LHCN-M2 (cell line): ENCODE measurements at regions not wholly inside any gene's neighbourhood (a gene's known extent, or its start where the extent isn't known, plus 50 kb on each side); places are given as distances from the start of the nearest gene placed in this dataset.
"Not testable (repeated sequence)": the region's sequence is repeated elsewhere in the genome, so short reads cannot be mapped to it uniquely, and the experiment has no call there.

ENCODE experiments used
- DNase-seq: peaks from one replicate; pipeline ENCODE4 v3.0.0-alpha.2; 2012; ENCODE audit warnings: low read depth

GRCh38 chr5:85656050-85656449 is 961.7 kb upstream of the COX7C start:
- DNase-seq = no peak

DNA sequence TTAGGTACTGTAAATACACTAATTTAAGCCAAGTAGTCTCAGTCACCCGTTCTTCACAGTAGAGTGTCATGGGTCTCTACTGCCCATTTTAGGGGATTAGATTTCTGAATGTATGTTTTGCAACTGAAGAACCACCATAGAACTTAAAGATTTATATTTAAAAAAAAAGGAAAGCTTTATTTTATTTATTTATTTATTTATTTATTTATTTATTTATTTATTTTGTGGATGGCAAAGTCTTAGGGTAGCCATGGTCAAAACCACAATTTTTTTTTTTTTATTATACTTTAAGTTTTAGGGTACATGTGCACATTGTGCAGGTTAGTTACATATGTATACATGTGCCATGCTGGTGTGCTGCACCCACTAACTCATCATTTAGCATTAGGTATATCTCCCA is 960.4 kb upstream of the COX7C start:
- DNase-seq = not testable (repeated sequence)

DNA sequence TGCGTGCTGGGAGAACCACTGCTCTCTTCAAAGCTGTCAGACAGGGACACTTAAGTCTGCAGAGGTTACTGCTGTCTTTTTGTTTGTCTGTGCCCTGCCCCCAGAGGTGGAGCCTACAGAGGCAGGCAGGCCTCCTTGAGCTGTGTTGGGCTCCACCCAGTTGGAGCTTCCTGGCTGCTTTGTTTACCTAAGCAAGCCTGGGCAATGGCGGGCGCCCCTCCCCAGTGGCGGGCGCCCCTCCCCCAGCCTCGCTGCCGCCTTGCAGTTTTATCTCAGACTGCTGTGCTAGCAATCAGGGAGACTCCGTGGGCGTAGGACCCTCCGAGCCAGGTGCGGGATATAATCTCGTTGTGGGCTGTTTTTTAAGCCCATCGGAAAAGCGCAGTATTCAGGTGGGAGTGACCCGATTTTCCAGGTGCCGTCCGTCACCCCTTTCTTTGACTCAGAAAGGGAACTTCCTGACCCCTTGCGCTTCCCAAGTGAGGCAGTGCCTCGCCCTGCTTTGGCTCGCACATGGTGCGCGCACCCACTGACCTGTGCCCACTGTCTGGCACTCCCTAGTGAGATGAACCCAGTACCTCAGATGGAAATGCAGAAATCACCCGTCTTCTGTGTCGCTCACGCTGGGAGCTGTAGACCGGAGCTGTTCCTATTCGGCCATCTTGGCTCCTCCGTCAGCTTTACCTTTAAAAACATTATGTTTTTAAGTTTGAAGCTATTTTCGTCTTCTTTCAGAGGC is 954.6 kb upstream of the COX7C start:
- DNase-seq = not testable (repeated sequence)

GRCh38 chr5:85663708-85664031 is 954.1 kb upstream of the COX7C start:
- no peak for DNase-seq

GRCh38 chr5:85670417-85670816 is 947.3 kb upstream of the COX7C start:
- DNase-seq = no peak

DNA sequence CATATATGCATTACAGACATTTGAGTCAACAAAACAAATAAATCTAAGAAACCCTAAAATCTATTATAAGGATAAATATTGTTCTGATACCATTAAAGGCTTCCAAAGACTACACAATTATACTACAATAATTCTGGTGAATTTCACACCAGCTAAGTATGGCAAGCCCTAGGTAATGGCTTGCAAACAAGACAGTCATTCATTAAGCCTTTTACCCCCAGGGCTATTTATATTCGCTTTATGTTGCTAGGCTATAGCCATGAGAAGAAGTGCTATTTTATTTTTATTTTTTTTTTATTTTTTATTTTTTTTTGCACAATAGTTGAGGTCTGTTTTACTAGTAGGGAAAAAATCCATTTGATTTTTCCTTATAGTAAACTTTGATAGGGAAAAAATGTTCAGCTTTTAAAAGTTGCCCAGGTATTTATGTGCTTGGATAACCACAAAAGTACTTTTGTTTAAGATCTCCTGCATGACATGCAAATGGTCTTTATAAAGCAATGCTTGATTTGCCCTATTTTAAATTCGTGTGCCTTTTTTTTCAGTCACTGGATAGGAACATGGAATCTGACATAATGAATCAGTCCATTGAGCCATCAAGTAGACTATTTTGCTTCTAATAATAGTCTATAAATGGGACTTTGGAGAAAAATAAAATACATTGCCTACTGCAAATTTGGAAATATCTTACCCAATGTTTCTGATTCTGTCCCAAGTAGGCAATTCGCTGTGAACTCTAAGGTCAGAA is 946.3 kb upstream of the COX7C start:
- no peak for DNase-seq

- DNase-seq = no peak
Measured at GRCh38 chr5:85681871-85682270, 935.9 kb upstream of the COX7C start.

GRCh38 chr5:85684351-85684750 is 933.4 kb upstream of the COX7C start:
- DNase-seq = no peak

GRCh38 chr5:85703296-85703695 is 914.4 kb upstream of the COX7C start:
- DNase-seq = no peak

DNA sequence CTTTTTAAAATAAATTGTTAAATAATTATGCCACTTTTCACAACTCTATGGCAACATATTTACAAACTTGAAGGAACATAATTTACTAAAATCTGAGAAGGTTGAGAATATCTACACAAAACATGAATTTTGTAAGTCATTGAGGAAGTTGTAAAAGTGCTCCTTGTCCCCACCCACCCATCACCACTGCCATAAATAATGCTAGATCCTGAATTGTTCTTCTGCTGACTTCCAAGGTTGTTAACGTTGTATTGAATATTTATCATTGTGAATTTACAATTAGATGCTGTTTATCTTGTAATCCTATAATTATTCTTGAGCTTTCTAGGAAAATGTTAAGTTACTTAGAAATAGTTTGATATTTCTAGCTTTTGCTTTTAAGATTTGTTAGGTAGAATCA is 908.0 kb upstream of the COX7C start:
- DNase-seq = no peak

- no peak for DNase-seq
Measured at GRCh38 chr5:85716344-85717202, 901.2 kb upstream of the COX7C start.

GRCh38 chr5:85717203-85717563 is 900.6 kb upstream of the COX7C start:
- DNase-seq = no peak

DNA sequence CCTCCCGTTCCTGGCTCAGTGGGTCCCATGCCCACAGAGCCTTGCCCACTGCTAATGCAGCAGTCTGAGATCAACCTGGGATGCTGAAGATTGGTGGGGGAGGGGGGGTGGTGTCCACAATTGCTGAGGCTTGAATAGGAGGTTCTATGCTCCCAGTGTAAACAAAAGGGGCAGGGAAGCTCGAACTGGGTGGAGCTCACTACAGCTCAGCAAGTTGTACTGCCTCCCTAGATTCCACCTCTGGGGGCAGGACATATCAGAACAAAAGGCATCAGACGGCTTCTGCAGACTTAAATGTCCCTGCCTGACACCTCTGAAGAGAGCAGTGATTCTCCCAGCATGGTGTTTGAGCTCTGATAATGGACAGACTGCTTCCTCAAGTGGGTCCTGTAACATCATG is 885.6 kb upstream of the COX7C start:
- DNase-seq = no peak

DNA sequence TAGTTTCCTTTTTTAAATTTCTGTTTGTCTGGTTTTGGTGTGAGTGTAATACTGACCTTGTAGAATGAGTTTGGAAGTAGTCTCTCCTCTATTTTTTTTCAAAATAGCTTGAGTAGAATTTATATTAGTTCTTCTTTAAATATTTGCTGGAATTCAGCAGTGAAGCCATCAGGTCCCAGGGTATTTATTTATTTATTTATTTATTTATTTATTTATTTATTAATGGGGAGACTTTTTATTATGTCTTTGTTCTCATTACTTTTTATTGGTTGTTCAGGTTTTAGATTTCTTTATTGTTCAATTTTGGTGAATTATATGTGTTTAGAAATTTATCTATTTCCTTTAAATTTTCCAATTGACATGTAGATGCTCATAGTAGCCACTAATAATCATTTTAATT is 875.8 kb upstream of the COX7C start:
- DNase-seq = no peak

DNA sequence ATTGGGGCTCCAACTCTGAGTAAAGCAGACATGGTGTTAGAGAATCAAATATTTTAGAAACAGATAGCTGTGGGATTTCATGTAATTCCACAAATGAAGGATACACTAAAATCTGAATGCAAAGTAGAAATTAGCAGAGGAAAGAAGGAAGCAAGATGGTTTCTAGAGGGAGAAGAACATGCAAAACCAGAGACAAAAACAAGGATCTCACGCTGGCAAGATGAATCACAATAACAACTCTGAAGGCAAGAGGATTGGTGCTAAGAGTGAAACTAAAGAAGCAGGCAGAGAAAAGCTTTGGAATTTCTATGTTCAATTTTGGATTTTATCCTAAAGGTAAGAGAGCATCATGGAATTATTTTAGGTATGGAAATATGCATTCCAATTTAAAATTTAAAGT is 857.2 kb upstream of the COX7C start:
- DNase-seq = no peak

DNA sequence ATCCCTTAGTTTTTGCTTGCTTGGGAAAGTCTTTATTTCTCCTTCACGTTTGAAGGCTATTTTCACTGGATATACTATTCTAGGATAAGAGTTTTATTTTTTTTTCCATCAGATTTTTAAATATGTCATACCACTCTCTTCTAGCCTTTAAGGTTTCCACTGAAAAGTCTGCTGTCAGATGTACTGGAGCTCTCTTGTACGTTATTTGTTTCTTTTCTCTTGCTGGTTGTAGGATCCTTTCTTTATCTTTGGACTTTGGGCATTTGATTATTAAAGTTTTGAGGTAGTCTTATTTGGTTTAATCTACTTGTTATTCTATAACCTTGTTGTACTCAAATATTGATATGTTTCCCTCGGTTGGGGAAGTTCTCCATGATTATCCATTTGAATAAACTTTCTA is 848.4 kb upstream of the COX7C start:
- no peak for DNase-seq

DNA sequence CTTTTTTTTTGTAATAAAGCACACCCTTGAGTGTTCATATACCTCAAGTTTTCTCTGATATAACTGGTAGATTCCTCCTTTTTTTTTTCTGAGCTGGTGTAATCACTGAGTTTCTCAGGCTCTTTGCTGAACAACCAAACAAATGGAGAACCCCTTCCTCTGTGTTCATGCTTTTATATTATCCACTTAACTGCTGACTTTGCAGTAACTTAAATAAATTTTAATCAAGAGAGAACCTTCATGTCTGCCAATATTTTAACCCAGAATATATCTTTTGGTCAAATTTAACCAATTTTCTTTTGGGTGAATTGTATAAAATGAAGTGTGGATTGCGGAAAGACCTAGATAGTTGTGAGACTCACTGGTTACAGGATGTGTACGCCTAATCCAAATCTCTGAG is 833.0 kb upstream of the COX7C start:
- no peak for DNase-seq

GRCh38 chr5:85813146-85813545 is 804.6 kb upstream of the COX7C start:
- no peak for DNase-seq

- no peak for DNase-seq
Measured at GRCh38 chr5:85814596-85814995, 803.1 kb upstream of the COX7C start.

- DNase-seq = no peak
Measured at GRCh38 chr5:85823462-85824426, 794.0 kb upstream of the COX7C start.

DNA sequence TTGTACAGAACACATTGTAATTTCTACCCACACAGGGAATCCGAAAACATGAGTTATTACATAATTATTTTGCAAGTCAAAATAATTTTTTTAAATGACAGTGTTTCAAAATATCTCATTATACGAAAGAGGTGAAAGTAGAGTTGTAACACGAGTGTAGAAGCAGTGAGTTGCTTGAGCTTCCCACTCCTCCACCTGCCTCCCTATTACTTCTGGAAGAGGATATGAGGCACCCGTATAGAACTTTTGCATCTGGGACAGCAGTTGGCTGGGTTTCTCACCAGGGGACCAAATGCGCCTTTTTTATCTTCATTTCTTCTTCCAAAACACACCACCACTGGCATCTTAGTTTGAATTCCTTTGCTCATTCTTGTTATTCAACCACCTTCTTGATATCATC is 779.0 kb upstream of the COX7C start:
- DNase-seq = no peak
